ENCODE measurements at regions not wholly inside any gene's neighbourhood (a gene's known extent, or its start where the extent isn't known, plus 50 kb on each side); places are given as distances from the start of the nearest gene placed in this dataset.
A peak's percentile ranks its signal among the peaks of the same experiment; 100 is the strongest.

DNA sequence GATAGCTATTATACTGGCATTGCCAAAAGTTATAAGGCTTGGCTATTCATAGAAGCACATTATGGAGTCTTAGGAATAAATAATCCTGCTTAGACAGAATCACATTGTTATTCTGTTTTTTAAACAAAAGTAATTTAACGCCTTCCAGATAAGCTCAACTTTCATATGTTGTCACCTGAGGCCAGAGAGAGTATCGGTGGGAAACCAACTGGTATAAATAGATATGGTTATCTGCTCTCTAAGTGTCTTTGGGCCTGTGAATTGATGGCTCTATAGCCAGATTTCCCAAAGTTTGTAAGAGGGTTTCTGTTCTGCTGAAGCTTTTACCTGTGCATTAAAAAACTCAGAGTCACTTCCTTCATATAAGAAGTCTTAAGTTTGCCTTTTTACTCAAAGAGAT lies 1449.4 kb downstream of the CDH11 start:
- Histone ChIP-seq H3K4me1 (ENCODE audit: control insufficient read depth in 2 of 2, insufficient read depth in 1 of 2, low read depth in 1 of 2, low read length in 2 of 2) (no peaks in the 10 kb centered on the region), H3K27me3 (ENCODE audit: control insufficient read depth in 3 of 3, insufficient read depth in 3 of 3, low read depth in 1 of 3, low read length in 3 of 3) (no peaks in the 10 kb centered on the region), H2BK5ac (ENCODE audit: low read length) (no peak overlapping the region), H3K18ac (ENCODE audit: low read length) (no peak overlapping the region), H2AFZ (ENCODE audit: low read length) (no peak overlapping the region), H3K9me3 (replicated peaks in 1 of 2; ENCODE audit: control insufficient read depth in 2 of 2, insufficient read depth in 1 of 2, low read depth in 1 of 2, low read length in 2 of 2) (no peaks in the 10 kb centered on the region), H2BK15ac (ENCODE audit: low read length) (no peak overlapping the region), H3K79me1 (ENCODE audit: low read depth, low read length) (no peaks in the 10 kb centered on the region), H3K9ac (ENCODE audit: low read depth, low read length, poor library complexity) (no peak overlapping the region), H3K4ac (ENCODE audit: low read length) (no peak overlapping the region), H3K27ac (replicated peaks; ENCODE audit: low read length) (no peak overlapping the region), H4K91ac (ENCODE audit: low read depth, low read length, poor library complexity) (no peak overlapping the region), H4K8ac (ENCODE audit: low read depth, low read length) (no peak overlapping the region), H3K4me3 (ENCODE audit: low read length in 2 of 2) (no peak overlapping the region), H3K23ac (ENCODE audit: low read depth, low read length, poor library complexity) (no peak overlapping the region), H3K4me2 (ENCODE audit: insufficient read depth, low read length, poor library complexity, severe bottlenecking) (no peak overlapping the region), H3K36me3 (replicated peaks in 1 of 2; ENCODE audit: control insufficient read depth in 2 of 2, insufficient read depth in 2 of 2, low read length in 2 of 2) (no peaks in the 10 kb centered on the region), H2BK120ac (ENCODE audit: low read depth, low read length) (no peak overlapping the region), H3K14ac (ENCODE audit: low read length) (no peak overlapping the region), H2AK5ac (ENCODE audit: low read depth, low read length) (no peak overlapping the region), H2BK12ac (ENCODE audit: low read length) (no peak overlapping the region)
- WGBS, 2 donors (ENCODE audit: extremely low coverage in 2 of 2, insufficient read length in 2 of 2, insufficient replicate concordance in 1 of 2) = no CpG with 5 or more reads among the region's 2 CpGs
- DNase-seq (ENCODE audit: low spot score) = no peak

- Histone ChIP-seq H2AK5ac (ENCODE audit: low read depth, low read length) (no peak overlapping the region), H2BK5ac (ENCODE audit: low read length) (no peak overlapping the region), H3K4me3 (ENCODE audit: low read length in 2 of 2) (no peak overlapping the region), H3K4me1 (ENCODE audit: control insufficient read depth in 2 of 2, insufficient read depth in 1 of 2, low read depth in 1 of 2, low read length in 2 of 2) (peaks cover 0 to 4% of the 10 kb centered on the region in 2 donors), H3K14ac (ENCODE audit: low read length) (no peak overlapping the region), H4K91ac (ENCODE audit: low read depth, low read length, poor library complexity) (no peak overlapping the region), H3K23ac (ENCODE audit: low read depth, low read length, poor library complexity) (no peak overlapping the region), H4K8ac (ENCODE audit: low read depth, low read length) (no peak overlapping the region), H2BK120ac (ENCODE audit: low read depth, low read length) (no peak overlapping the region), H2BK12ac (ENCODE audit: low read length) (no peak overlapping the region), H2BK15ac (ENCODE audit: low read length) (no peak overlapping the region), H3K9ac (ENCODE audit: low read depth, low read length, poor library complexity) (no peak overlapping the region), H3K36me3 (replicated peaks in 1 of 2; ENCODE audit: control insufficient read depth in 2 of 2, insufficient read depth in 2 of 2, low read length in 2 of 2) (no peaks in the 10 kb centered on the region), H3K79me1 (ENCODE audit: low read depth, low read length) (no peaks in the 10 kb centered on the region), H3K27me3 (ENCODE audit: control insufficient read depth in 3 of 3, insufficient read depth in 3 of 3, low read depth in 1 of 3, low read length in 3 of 3) (no peaks in the 10 kb centered on the region), H3K4ac (ENCODE audit: low read length) (no peak overlapping the region), H3K18ac (ENCODE audit: low read length) (no peak overlapping the region), H3K9me3 (replicated peaks in 1 of 2; ENCODE audit: control insufficient read depth in 2 of 2, insufficient read depth in 1 of 2, low read depth in 1 of 2, low read length in 2 of 2) (no peaks in the 10 kb centered on the region), H3K4me2 (ENCODE audit: insufficient read depth, low read length, poor library complexity, severe bottlenecking) (no peak overlapping the region), H2AFZ (ENCODE audit: low read length) (no peak overlapping the region), H3K27ac (replicated peaks; ENCODE audit: low read length) (no peak overlapping the region)
- DNase-seq (ENCODE audit: low spot score) = no peak
- WGBS, 2 donors (ENCODE audit: extremely low coverage in 2 of 2, insufficient read length in 2 of 2, insufficient replicate concordance in 1 of 2) = no CpG with 5 or more reads among the region's 1 CpG
Observed at GRCh38 chr16:63663155-63663554, 1458.7 kb downstream of the CDH11 start.

GRCh38 chr16:63655846-63656245 lies 1466.0 kb downstream of the CDH11 start:
- H3K27me3 ChIP-seq (ENCODE audit: control insufficient read depth in 3 of 3, insufficient read depth in 3 of 3, low read depth in 1 of 3, low read length in 3 of 3) = no peaks in the 10 kb centered on the region
- no peak overlapping the region for H2AK5ac ChIP-seq (ENCODE audit: low read depth, low read length)
- no peak overlapping the region for H3K9ac ChIP-seq (ENCODE audit: low read depth, low read length, poor library complexity)
- no peak overlapping the region for H3K18ac ChIP-seq (ENCODE audit: low read length)
- H3K9me3 ChIP-seq (replicated peaks in 1 of 2; ENCODE audit: control insufficient read depth in 2 of 2, insufficient read depth in 1 of 2, low read depth in 1 of 2, low read length in 2 of 2) = no peaks in the 10 kb centered on the region
- H3K4me2 ChIP-seq (ENCODE audit: insufficient read depth, low read length, poor library complexity, severe bottlenecking) = no peak overlapping the region
- H3K23ac ChIP-seq (ENCODE audit: low read depth, low read length, poor library complexity) = no peak overlapping the region
- no peak overlapping the region for H3K27ac ChIP-seq (replicated peaks; ENCODE audit: low read length)
- H3K4ac ChIP-seq (ENCODE audit: low read length) = no peak overlapping the region
- no peak overlapping the region for H2BK5ac ChIP-seq (ENCODE audit: low read length)
- no peak overlapping the region for H2BK12ac ChIP-seq (ENCODE audit: low read length)
- no peak overlapping the region for H4K8ac ChIP-seq (ENCODE audit: low read depth, low read length)
- H4K91ac ChIP-seq (ENCODE audit: low read depth, low read length, poor library complexity) = no peak overlapping the region
- H2BK15ac ChIP-seq (ENCODE audit: low read length) = no peak overlapping the region
- no peaks in the 10 kb centered on the region for H3K36me3 ChIP-seq (replicated peaks in 1 of 2; ENCODE audit: control insufficient read depth in 2 of 2, insufficient read depth in 2 of 2, low read length in 2 of 2)
- no peak overlapping the region for H3K14ac ChIP-seq (ENCODE audit: low read length)
- peak overlapping the region; percentile 74 for H2AFZ ChIP-seq (ENCODE audit: low read length)
- H2BK120ac ChIP-seq (ENCODE audit: low read depth, low read length) = no peak overlapping the region
- no peaks in the 10 kb centered on the region for H3K79me1 ChIP-seq (ENCODE audit: low read depth, low read length)
- no CpG with 5 or more reads among the region's 4 CpGs for WGBS, 2 donors (ENCODE audit: extremely low coverage in 2 of 2, insufficient read length in 2 of 2, insufficient replicate concordance in 1 of 2)
- no peak overlapping the region for H3K4me3 ChIP-seq (ENCODE audit: low read length in 2 of 2)
- H3K4me1 ChIP-seq (ENCODE audit: control insufficient read depth in 2 of 2, insufficient read depth in 1 of 2, low read depth in 1 of 2, low read length in 2 of 2) = peaks cover 3% of the 10 kb centered on the region in 2 donors
- peak; percentile 6 for DNase-seq (ENCODE audit: low spot score)

DNA sequence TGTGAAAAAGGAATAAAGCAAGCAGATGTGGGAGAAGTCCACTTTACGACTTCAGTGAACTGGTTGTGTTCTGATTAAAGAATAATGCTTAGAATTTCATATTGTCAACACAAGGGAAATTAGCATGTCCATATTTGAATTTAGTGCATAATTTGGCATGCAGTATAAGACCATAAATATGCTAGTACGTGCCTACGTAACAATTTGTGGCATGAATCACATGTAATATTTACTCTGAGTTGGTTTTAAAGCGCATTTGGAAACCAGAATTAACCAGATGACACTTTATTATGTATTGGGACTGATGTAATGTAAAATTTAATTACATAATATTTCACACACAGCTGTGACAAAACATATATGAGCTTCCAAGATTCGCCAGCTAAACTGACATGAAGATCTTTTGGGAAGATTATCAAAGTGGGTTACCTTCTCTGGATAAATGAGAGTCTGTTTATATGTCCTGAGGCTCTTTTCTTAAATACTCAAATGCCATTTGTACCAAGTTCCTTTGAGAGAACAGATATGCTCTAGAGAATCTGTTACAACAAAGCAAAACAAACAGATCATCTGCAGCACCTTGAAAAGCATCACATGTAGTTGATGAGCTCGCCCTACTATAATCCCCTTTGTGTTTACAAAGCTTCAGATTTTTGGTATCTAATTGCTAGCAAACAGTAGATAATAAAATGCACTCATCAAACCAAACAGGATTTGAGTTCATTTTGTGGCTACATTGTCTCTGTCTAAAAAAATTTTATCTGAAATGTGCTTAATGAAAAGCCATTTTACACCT lies 1468.6 kb downstream of the CDH11 start:
- Histone ChIP-seq H3K4ac (ENCODE audit: low read length) (no peak overlapping the region), H2BK15ac (ENCODE audit: low read length) (no peak overlapping the region), H2BK120ac (ENCODE audit: low read depth, low read length) (no peak overlapping the region), H3K9ac (ENCODE audit: low read depth, low read length, poor library complexity) (no peak overlapping the region), H2AFZ (ENCODE audit: low read length) (no peak overlapping the region), H3K27ac (replicated peaks; ENCODE audit: low read length) (no peak overlapping the region), H2BK5ac (ENCODE audit: low read length) (no peak overlapping the region), H3K79me1 (ENCODE audit: low read depth, low read length) (no peaks in the 10 kb centered on the region), H3K4me3 (ENCODE audit: low read length in 2 of 2) (no peak overlapping the region), H3K4me1 (ENCODE audit: control insufficient read depth in 2 of 2, insufficient read depth in 1 of 2, low read depth in 1 of 2, low read length in 2 of 2) (peaks cover 3% of the 10 kb centered on the region in 2 donors), H3K9me3 (replicated peaks in 1 of 2; ENCODE audit: control insufficient read depth in 2 of 2, insufficient read depth in 1 of 2, low read depth in 1 of 2, low read length in 2 of 2) (no peaks in the 10 kb centered on the region), H3K36me3 (replicated peaks in 1 of 2; ENCODE audit: control insufficient read depth in 2 of 2, insufficient read depth in 2 of 2, low read length in 2 of 2) (no peaks in the 10 kb centered on the region), H2BK12ac (ENCODE audit: low read length) (no peak overlapping the region), H4K8ac (ENCODE audit: low read depth, low read length) (no peak overlapping the region), H3K27me3 (ENCODE audit: control insufficient read depth in 3 of 3, insufficient read depth in 3 of 3, low read depth in 1 of 3, low read length in 3 of 3) (no peaks in the 10 kb centered on the region), H3K23ac (ENCODE audit: low read depth, low read length, poor library complexity) (no peak overlapping the region), H2AK5ac (ENCODE audit: low read depth, low read length) (no peak overlapping the region), H3K14ac (ENCODE audit: low read length) (no peak overlapping the region), H3K4me2 (ENCODE audit: insufficient read depth, low read length, poor library complexity, severe bottlenecking) (no peak overlapping the region), H4K91ac (ENCODE audit: low read depth, low read length, poor library complexity) (no peak overlapping the region), H3K18ac (ENCODE audit: low read length) (no peak overlapping the region)
- WGBS, 2 donors (ENCODE audit: extremely low coverage in 2 of 2, insufficient read length in 2 of 2, insufficient replicate concordance in 1 of 2) = no CpG with 5 or more reads among the region's 6 CpGs
- no peak for DNase-seq (ENCODE audit: low spot score)
